HCT116 (cell line): ENCODE measurements at regions not wholly inside any gene's neighbourhood (a gene's known extent, or its start where the extent isn't known, plus 50 kb on each side); places are given as distances from the start of the nearest gene placed in this dataset.

Experiments
- ATAC-seq: fragments of 200-7000 bp; cut with Tn5 transposase; 2 replicates; pipeline ENCODE4 v1.9.1; 2020; ENCODE audit warnings: mild to moderate bottlenecking, moderate library complexity
- BruUV-seq: library from RNA; stranded (reverse); fragments of 400-500 nt; replicated peaks from 2 replicates; lab custom pipeline; 2021; lab: Mats Ljungman, UMichigan
- CTCF ChIA-PET: fragments of 300-600 bp; sonication (Branson Sonifier 250); formaldehyde crosslinking; loops from one replicate; lab custom pipeline; 2021; ENCODE audit warnings: antibody characterized with exemption; lab: Charles Lee
- POLR2A ChIA-PET: fragments of 300-600, 350-600 bp; sonication (Branson Sonifier 250); formaldehyde crosslinking; loops from one replicate; lab custom pipeline; 2021; ENCODE audit warnings: antibody characterized with exemption; lab: Charles Lee
- RAD21 ChIA-PET, 2 experiments: fragments of 300-600 bp; sonication (Branson Sonifier 250); formaldehyde crosslinking; loops; one replicate each; lab custom pipeline; 2023; ENCODE audit warnings: low total read pairs in 2 of 2; ENCODE audit not compliant: uncharacterized antibody in 2 of 2, unreplicated experiment in 2 of 2, low non-redundant PET in 1 of 2; lab: Charles Lee
- DNase-seq: peaks from one replicate; pipeline ENCODE4 v3.0.0-alpha.2; 2010; ENCODE audit warnings: low read depth, low spot score
- H2AFZ ChIP-seq: fragments of 200-600 bp; shearing (Covaris generic), sonication (generic); 2 replicates; pipeline ENCODE4 v1.6.1; 2017; ENCODE audit warnings: low read depth, mixed run types, mixed read lengths, antibody characterized with exemption, low read length; ENCODE audit not compliant: poor library complexity, severe bottlenecking
- H3K27ac ChIP-seq: 2 replicates; pipeline ENCODE4 v1.5.1; 2012; ENCODE audit warnings: low read depth, low read length
- H3K27me3 ChIP-seq: fragments of 200-600 bp; sonication (generic); 2 replicates; pipeline ENCODE4 v1.6.1; 2016; ENCODE audit warnings: mixed run types, low read length, mixed read lengths; ENCODE audit not compliant: insufficient read depth
- H3K36me3 ChIP-seq, 2 experiments: fragments of 200-500 bp in 1 of 2; fragments of 200-600 bp in 1 of 2; sonication (Bioruptor generic) in 1 of 2; sonication (generic) in 1 of 2; 2 replicates each; pipeline versions ENCODE4 v1.5.1 to v1.6.1; 2014 to 2016; ENCODE audit warnings: low read length in 2 of 2, inconsistent platforms in 1 of 2, mixed read lengths in 1 of 2, mixed run types in 1 of 2; ENCODE audit not compliant: insufficient read depth in 2 of 2, control insufficient read depth in 1 of 2
- H3K4me1 ChIP-seq, 2 experiments: fragments of 200-600 bp in 1 of 2; sonication (generic) in 1 of 2; 2 replicates each; pipeline versions ENCODE4 v1.5.1 to v1.6.1; 2012 to 2017; ENCODE audit warnings: low read length in 2 of 2, inconsistent platforms in 1 of 2, mild to moderate bottlenecking in 1 of 2, mixed read lengths in 1 of 2, mixed run types in 1 of 2, moderate library complexity in 1 of 2; ENCODE audit not compliant: insufficient read depth in 2 of 2, control insufficient read depth in 1 of 2
- H3K4me2 ChIP-seq: fragments of 200-600 bp; sonication (generic); 2 replicates; pipeline ENCODE4 v1.6.1; 2017; ENCODE audit warnings: mixed run types, low read length, mixed read lengths
- H3K4me3 ChIP-seq, 2 experiments: fragments of 200-600 bp in 1 of 2; sonication (generic) in 1 of 2; replicated peaks in 1 of 2; 2 replicates each; pipeline ENCODE4 v1.5.1; 2011 to 2016; ENCODE audit warnings: low read length in 2 of 2, control low read depth in 1 of 2, low read depth in 1 of 2, mild to moderate bottlenecking in 1 of 2, mixed read lengths in 1 of 2, mixed run types in 1 of 2
- H3K79me2 ChIP-seq: fragments of 200-600 bp; sonication (generic); 2 replicates; pipeline ENCODE4 v1.6.1; 2017; ENCODE audit warnings: mild to moderate bottlenecking, mixed run types, low read length, moderate library complexity, mixed read lengths; ENCODE audit not compliant: insufficient read depth
- H3K9ac ChIP-seq: fragments of 200-600 bp; sonication (generic); 2 replicates; pipeline ENCODE4 v1.6.1; 2016; ENCODE audit warnings: low read length, mixed read lengths
- H3K9me2 ChIP-seq: fragments of 200-600 bp; sonication (generic), shearing (Covaris generic); 2 replicates; pipeline ENCODE4 v1.6.1; 2017; ENCODE audit warnings: mixed run types, mild to moderate bottlenecking, moderate library complexity; ENCODE audit not compliant: insufficient read depth
- H3K9me3 ChIP-seq, 2 experiments: fragments of 200-500 bp in 1 of 2; fragments of 200-600 bp in 1 of 2; sonication (Bioruptor generic) in 1 of 2; sonication (generic) in 1 of 2; 2 replicates each; pipeline ENCODE4 v1.6.1; 2014 to 2017; ENCODE audit warnings: low read length in 2 of 2, mixed read lengths in 2 of 2, inconsistent platforms in 1 of 2, low read depth in 1 of 2, mild to moderate bottlenecking in 1 of 2, mixed run types in 1 of 2, moderate library complexity in 1 of 2; ENCODE audit not compliant: control insufficient read depth in 1 of 2, insufficient read depth in 1 of 2
- H4K20me1 ChIP-seq: fragments of 200-600 bp; sonication (generic), shearing (Covaris generic); 2 replicates; pipeline ENCODE4 v1.6.1; 2017; ENCODE audit warnings: mixed run types, mild to moderate bottlenecking, moderate library complexity; ENCODE audit not compliant: insufficient read depth
- CBX3 ChIP-seq: IDR thresholded peaks from 2 replicates; pipeline ENCODE4 v1.6.1; 2012; ENCODE audit warnings: low read depth
- CEBPB ChIP-seq: IDR thresholded peaks from 2 replicates; pipeline ENCODE4 v1.6.1; 2012; ENCODE audit warnings: low read depth
- EGR1 ChIP-seq: IDR thresholded peaks from 2 replicates; pipeline ENCODE4 v1.6.1; 2012; ENCODE audit warnings: low read depth
- ELF1 ChIP-seq: IDR thresholded peaks from 2 replicates; pipeline ENCODE4 v1.6.1; 2012; ENCODE audit warnings: low read depth, borderline replicate concordance
- FOSL1 ChIP-seq: IDR thresholded peaks from 2 replicates; pipeline ENCODE4 v1.6.1; 2012; ENCODE audit warnings: low read depth
- JUND ChIP-seq: IDR thresholded peaks from 2 replicates; pipeline ENCODE4 v1.6.1; 2012
- POLR2A ChIP-seq: IDR thresholded peaks from 2 replicates; pipeline ENCODE4 v1.7.0; 2011; ENCODE audit warnings: borderline replicate concordance; ENCODE audit not compliant: insufficient read depth, insufficient read length; ENCODE audit errors: extremely low read depth
- POLR2AphosphoS5 ChIP-seq: IDR thresholded peaks from 2 replicates; pipeline ENCODE4 v1.6.1; 2011; ENCODE audit warnings: mild to moderate bottlenecking, low read depth, low read length, moderate library complexity
- RAD21 ChIP-seq: IDR thresholded peaks from 2 replicates; pipeline ENCODE4 v1.6.1; 2012; ENCODE audit warnings: low read depth, mild to moderate bottlenecking
- SIN3A ChIP-seq: IDR thresholded peaks from 2 replicates; pipeline ENCODE4 v1.6.1; 2012; ENCODE audit warnings: low read depth
- SRF ChIP-seq: IDR thresholded peaks from 2 replicates; pipeline ENCODE4 v1.6.1; 2012; ENCODE audit warnings: low read depth
- TCF7L2 ChIP-seq: IDR thresholded peaks from 2 replicates; pipeline ENCODE4 v1.7.0; 2011; ENCODE audit warnings: borderline replicate concordance, inconsistent platforms; ENCODE audit not compliant: insufficient read depth, insufficient read length; ENCODE audit errors: extremely low read depth
- ZBTB33 ChIP-seq: IDR thresholded peaks from 2 replicates; pipeline ENCODE4 v1.6.1; 2011; ENCODE audit warnings: mild to moderate bottlenecking, low read length, moderate library complexity; ENCODE audit not compliant: insufficient replicate concordance; ENCODE audit errors: extremely low read depth
- ZFX ChIP-seq: fragments of 450-650 bp; IDR thresholded peaks from 2 replicates; pipeline ENCODE4 v1.6.1; 2017
- ZNF274 ChIP-seq: fragments of 200-500 bp; sonication (Bioruptor generic); IDR thresholded peaks from 2 replicates; pipeline ENCODE4 v1.6.1; 2014; ENCODE audit warnings: mild to moderate bottlenecking, low read depth, low read length, inconsistent platforms
- intact Hi-C: fragments of 100-400 bp; cut with micrococcal nuclease; formaldehyde crosslinking; loops from 2 replicates; pipeline ENCODE4 v1.10.0; 2022

- Histone ChIP-seq H3K4me1 (no peaks in the 10 kb centered on the region), H3K9me3 (no peaks in the 10 kb centered on the region), H3K4me3 (no peak overlapping the region), H3K4me2 (no peak overlapping the region), H4K20me1 (no peaks in the 10 kb centered on the region), H3K9me2 (no peaks in the 10 kb centered on the region), H3K27ac (no peak overlapping the region), H2AFZ (no peak overlapping the region), H3K9ac (no peak overlapping the region), H3K27me3 (peaks cover 75% of the 10 kb centered on the region), H3K79me2 (no peaks in the 10 kb centered on the region), H3K36me3 (no peaks in the 10 kb centered on the region)
- TF ChIP-seq ZNF274 (no peak), TCF7L2 (no peak), JUND (no peak), SIN3A (no peak), POLR2AphosphoS5 (no peak), CBX3 (no peak), FOSL1 (no peak), RAD21 (no peak), CEBPB (no peak), EGR1 (no peak), SRF (no peak), ZBTB33 (no peak), POLR2A (no peak), ZFX (no peak), ELF1 (no peak)
- CTCF ChIA-PET, result no interaction called here
- BruUV-seq, result no TSS peak
- ATAC-seq (no peak), DNase-seq (no peak)
- intact Hi-C loops, result no loop called here
- POLR2A ChIA-PET, result no interaction called here
- RAD21 ChIA-PET, result no interaction called here
Observed at GRCh38 chr4:147042046-147042445, 96.4 kb upstream of the TTC29 start.
